ENCODE measurements at regions not wholly inside any gene's neighbourhood (a gene's known extent, or its start where the extent isn't known, plus 50 kb on each side); places are given as distances from the start of the nearest gene placed in this dataset.

DNA sequence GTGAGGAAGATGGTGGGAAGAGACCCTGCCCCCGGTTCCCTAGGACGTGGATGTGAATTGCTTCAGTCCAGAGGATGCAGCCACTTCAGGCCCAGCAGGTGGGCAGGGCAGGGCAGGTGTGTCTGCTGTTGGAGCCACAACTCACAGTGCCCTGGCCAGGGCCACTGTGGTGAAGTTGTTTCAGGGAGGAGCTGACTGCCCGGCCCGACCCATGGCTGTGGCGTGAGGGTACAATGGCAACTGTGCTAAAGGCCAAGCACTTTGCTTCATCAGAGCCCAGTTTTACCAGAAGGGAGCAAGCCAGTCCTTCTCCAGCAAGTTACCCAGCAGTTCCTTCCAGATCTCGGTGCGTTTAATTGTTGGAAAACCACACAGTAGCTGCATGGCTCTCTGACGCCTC is 1174.4 kb downstream of the BRD1 start:
- CTCF ChIA-PET: no interaction called here

More for the DNA sequence above, 1174.4 kb downstream of the BRD1 start:
- Histone ChIP-seq H3K4me3 (replicated peaks in 1 of 2; ENCODE audit: low read depth in 1 of 2, low read length in 2 of 2) (no peak overlapping the region), H3K27ac (ENCODE audit: low read depth, low read length) (no peak overlapping the region), H3K79me2 (ENCODE audit: insufficient read depth, low read length) (no peaks in the 10 kb centered on the region), H4K20me1 (ENCODE audit: insufficient read depth) (no peaks in the 10 kb centered on the region), H3K36me3 (ENCODE audit: control insufficient read depth in 1 of 2, insufficient read depth in 2 of 2, low read length in 2 of 2) (no peaks in the 10 kb centered on the region; a peak in 1 of 4 replicates), H3K4me1 (ENCODE audit: control insufficient read depth in 1 of 2, insufficient read depth in 2 of 2, low read length in 2 of 2) (no peaks in the 10 kb centered on the region), H3K4me2 (ENCODE audit: low read length) (no peak overlapping the region), H3K9ac (ENCODE audit: low read length) (no peak overlapping the region), H3K9me3 (ENCODE audit: control insufficient read depth in 1 of 2, insufficient read depth in 1 of 2, low read depth in 1 of 2, low read length in 2 of 2) (no peaks in the 10 kb centered on the region), H3K27me3 (ENCODE audit: insufficient read depth, low read length) (no peaks in the 10 kb centered on the region; the same call in 1 of the 2 replicates), H2AFZ (ENCODE audit: low read depth, low read length, poor library complexity, severe bottlenecking) (no peak overlapping the region), H3K9me2 (ENCODE audit: insufficient read depth) (no peaks in the 10 kb centered on the region)
- TF ChIP-seq, protein P1, sequence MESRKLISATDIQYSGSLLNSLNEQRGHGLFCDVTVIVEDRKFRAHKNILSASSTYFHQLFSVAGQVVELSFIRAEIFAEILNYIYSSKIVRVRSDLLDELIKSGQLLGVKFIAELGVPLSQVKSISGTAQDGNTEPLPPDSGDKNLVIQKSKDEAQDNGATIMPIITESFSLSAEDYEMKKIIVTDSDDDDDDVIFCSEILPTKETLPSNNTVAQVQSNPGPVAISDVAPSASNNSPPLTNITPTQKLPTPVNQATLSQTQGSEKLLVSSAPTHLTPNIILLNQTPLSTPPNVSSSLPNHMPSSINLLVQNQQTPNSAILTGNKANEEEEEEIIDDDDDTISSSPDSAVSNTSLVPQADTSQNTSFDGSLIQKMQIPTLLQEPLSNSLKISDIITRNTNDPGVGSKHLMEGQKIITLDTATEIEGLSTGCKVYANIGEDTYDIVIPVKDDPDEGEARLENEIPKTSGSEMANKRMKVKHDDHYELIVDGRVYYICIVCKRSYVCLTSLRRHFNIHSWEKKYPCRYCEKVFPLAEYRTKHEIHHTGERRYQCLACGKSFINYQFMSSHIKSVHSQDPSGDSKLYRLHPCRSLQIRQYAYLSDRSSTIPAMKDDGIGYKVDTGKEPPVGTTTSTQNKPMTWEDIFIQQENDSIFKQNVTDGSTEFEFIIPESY (IDR thresholded peaks at IDR 0.05; ENCODE audit: extremely low read depth, insufficient replicate concordance, low read length): no peak
- TF ChIP-seq FOSL1 (IDR thresholded peaks at IDR 0.05; ENCODE audit: low read depth) (no peak), SIN3A (IDR thresholded peaks at IDR 0.05; ENCODE audit: low read depth) (no peak), POLR2A (IDR thresholded peaks at IDR 0.05; ENCODE audit: borderline replicate concordance, extremely low read depth, insufficient read depth, insufficient read length) (no peak), YY1 (IDR thresholded peaks at IDR 0.05; ENCODE audit: extremely low read depth, insufficient replicate concordance, low read depth, low read length) (no peak), TCF7L2 (IDR thresholded peaks at IDR 0.05; ENCODE audit: borderline replicate concordance, extremely low read depth, insufficient read depth, insufficient read length) (no peak), CEBPB (IDR thresholded peaks at IDR 0.05; ENCODE audit: low read depth) (no peak), EZH2 (IDR thresholded peaks at IDR 0.05) (no peak), SRF (IDR thresholded peaks at IDR 0.05; ENCODE audit: low read depth) (no peak), CBX3 (IDR thresholded peaks at IDR 0.05; ENCODE audit: low read depth) (no peak), JUND (IDR thresholded peaks at IDR 0.05) (no peak), ZFX (IDR thresholded peaks at IDR 0.05) (no peak), EZH2phosphoT487 (IDR thresholded peaks at IDR 0.05; ENCODE audit: borderline replicate concordance) (no peak), ELF1 (IDR thresholded peaks at IDR 0.05; ENCODE audit: borderline replicate concordance, low read depth) (no peak), EGR1 (IDR thresholded peaks at IDR 0.05; ENCODE audit: low read depth) (no peak)
- TF ChIP-seq, protein P2, sequence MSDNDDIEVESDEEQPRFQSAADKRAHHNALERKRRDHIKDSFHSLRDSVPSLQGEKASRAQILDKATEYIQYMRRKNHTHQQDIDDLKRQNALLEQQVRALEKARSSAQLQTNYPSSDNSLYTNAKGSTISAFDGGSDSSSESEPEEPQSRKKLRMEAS (IDR thresholded peaks at IDR 0.05): no peak
- TF ChIP-seq, protein P3, sequence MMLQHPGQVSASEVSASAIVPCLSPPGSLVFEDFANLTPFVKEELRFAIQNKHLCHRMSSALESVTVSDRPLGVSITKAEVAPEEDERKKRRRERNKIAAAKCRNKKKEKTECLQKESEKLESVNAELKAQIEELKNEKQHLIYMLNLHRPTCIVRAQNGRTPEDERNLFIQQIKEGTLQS (IDR thresholded peaks at IDR 0.05): no peak
- TF ChIP-seq, protein P4, sequence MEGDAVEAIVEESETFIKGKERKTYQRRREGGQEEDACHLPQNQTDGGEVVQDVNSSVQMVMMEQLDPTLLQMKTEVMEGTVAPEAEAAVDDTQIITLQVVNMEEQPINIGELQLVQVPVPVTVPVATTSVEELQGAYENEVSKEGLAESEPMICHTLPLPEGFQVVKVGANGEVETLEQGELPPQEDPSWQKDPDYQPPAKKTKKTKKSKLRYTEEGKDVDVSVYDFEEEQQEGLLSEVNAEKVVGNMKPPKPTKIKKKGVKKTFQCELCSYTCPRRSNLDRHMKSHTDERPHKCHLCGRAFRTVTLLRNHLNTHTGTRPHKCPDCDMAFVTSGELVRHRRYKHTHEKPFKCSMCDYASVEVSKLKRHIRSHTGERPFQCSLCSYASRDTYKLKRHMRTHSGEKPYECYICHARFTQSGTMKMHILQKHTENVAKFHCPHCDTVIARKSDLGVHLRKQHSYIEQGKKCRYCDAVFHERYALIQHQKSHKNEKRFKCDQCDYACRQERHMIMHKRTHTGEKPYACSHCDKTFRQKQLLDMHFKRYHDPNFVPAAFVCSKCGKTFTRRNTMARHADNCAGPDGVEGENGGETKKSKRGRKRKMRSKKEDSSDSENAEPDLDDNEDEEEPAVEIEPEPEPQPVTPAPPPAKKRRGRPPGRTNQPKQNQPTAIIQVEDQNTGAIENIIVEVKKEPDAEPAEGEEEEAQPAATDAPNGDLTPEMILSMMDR (IDR thresholded peaks at IDR 0.05 in 2 of 3, conservative IDR thresholded peaks at IDR 0.05 in 1 of 3; ENCODE audit: borderline replicate concordance in 1 of 3, insufficient read depth in 1 of 3, low read depth in 2 of 3, low read length in 2 of 3): no peak
- TF ChIP-seq, protein P5, sequence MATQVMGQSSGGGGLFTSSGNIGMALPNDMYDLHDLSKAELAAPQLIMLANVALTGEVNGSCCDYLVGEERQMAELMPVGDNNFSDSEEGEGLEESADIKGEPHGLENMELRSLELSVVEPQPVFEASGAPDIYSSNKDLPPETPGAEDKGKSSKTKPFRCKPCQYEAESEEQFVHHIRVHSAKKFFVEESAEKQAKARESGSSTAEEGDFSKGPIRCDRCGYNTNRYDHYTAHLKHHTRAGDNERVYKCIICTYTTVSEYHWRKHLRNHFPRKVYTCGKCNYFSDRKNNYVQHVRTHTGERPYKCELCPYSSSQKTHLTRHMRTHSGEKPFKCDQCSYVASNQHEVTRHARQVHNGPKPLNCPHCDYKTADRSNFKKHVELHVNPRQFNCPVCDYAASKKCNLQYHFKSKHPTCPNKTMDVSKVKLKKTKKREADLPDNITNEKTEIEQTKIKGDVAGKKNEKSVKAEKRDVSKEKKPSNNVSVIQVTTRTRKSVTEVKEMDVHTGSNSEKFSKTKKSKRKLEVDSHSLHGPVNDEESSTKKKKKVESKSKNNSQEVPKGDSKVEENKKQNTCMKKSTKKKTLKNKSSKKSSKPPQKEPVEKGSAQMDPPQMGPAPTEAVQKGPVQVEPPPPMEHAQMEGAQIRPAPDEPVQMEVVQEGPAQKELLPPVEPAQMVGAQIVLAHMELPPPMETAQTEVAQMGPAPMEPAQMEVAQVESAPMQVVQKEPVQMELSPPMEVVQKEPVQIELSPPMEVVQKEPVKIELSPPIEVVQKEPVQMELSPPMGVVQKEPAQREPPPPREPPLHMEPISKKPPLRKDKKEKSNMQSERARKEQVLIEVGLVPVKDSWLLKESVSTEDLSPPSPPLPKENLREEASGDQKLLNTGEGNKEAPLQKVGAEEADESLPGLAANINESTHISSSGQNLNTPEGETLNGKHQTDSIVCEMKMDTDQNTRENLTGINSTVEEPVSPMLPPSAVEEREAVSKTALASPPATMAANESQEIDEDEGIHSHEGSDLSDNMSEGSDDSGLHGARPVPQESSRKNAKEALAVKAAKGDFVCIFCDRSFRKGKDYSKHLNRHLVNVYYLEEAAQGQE (IDR thresholded peaks at IDR 0.05; ENCODE audit: low read depth): no peak
- POLR2A ChIA-PET: no interaction called here
- RAD21 ChIA-PET (ENCODE audit: low non-redundant PET in 1 of 2, low total read pairs in 2 of 2, uncharacterized antibody in 2 of 2, unreplicated experiment in 2 of 2): no interaction called here
- no peak for ATAC-seq
- no peak for DNase-seq (ENCODE audit: low read depth, low spot score)
- intact Hi-C loops (cut with micrococcal nuclease): no loop called here
- BruUV-seq (replicated peaks): no TSS peak
